PC-9 (cell line): ENCODE measurements at regions not wholly inside any gene's neighbourhood (a gene's known extent, or its start where the extent isn't known, plus 50 kb on each side); places are given as distances from the start of the nearest gene placed in this dataset.

Experiments used
- CTCF ChIP-seq: fragments of 200-600 bp; sonication (generic); conservative IDR thresholded peaks from 2 replicates; pipeline ENCODE4 v1.6.1; 2017; ENCODE audit warnings: mixed run types, antibody characterized with exemption, mild to moderate bottlenecking, moderate library complexity
- EZH2 ChIP-seq: fragments of 200-600 bp; sonication (generic); IDR thresholded peaks from 2 replicates; pipeline ENCODE4 v1.8.0; 2017; ENCODE audit warnings: antibody characterized with exemption, low read depth

- no peak for TF ChIP-seq CTCF
- no peak for TF ChIP-seq EZH2
Measured at GRCh38 chr10:56604624-56605023, 243.6 kb upstream of the ZWINT start.
